ENCODE measurements at regions not wholly inside any gene's neighbourhood (a gene's known extent, or its start where the extent isn't known, plus 50 kb on each side); places are given as distances from the start of the nearest gene placed in this dataset.

GRCh38 chr4:124118061-124118460 is 594.5 kb downstream of the ANKRD50 start:
- TF ChIP-seq NFRKB (IDR thresholded peaks at IDR 0.05) (no peak), LEF1 (IDR thresholded peaks at IDR 0.05; ENCODE audit: borderline replicate concordance) (no peak), TARDBP (IDR thresholded peaks at IDR 0.05) (no peak), SUZ12 (IDR thresholded peaks at IDR 0.05) (no peak), ZNF384 (IDR thresholded peaks at IDR 0.05) (no peak)
- TF ChIP-seq, protein P1, sequence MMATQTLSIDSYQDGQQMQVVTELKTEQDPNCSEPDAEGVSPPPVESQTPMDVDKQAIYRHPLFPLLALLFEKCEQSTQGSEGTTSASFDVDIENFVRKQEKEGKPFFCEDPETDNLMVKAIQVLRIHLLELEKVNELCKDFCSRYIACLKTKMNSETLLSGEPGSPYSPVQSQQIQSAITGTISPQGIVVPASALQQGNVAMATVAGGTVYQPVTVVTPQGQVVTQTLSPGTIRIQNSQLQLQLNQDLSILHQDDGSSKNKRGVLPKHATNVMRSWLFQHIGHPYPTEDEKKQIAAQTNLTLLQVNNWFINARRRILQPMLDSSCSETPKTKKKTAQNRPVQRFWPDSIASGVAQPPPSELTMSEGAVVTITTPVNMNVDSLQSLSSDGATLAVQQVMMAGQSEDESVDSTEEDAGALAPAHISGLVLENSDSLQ (IDR thresholded peaks at IDR 0.05), result no peak
